K562 (cell line): ENCODE measurements at regions not wholly inside any gene's neighbourhood (a gene's known extent, or its start where the extent isn't known, plus 50 kb on each side); places are given as distances from the start of the nearest gene placed in this dataset.

ENCODE experiments used
- ATAC-seq: fragments of 200-7000 bp; cut with Tn5 transposase; 3 replicates; pipeline ENCODE4 v1.9.1; 2020; ENCODE audit warnings: moderate library complexity
- BruUV-seq: library from RNA; stranded (reverse); fragments of 400-500 nt; replicated peaks from 2 replicates; lab custom pipeline; 2021; lab: Mats Ljungman, UMichigan
- CTCF ChIA-PET: fragments of 300-600 bp; formaldehyde crosslinking; extraction: SDS; loops from one replicate; lab custom pipeline; 2021; ENCODE audit warnings: low intra/inter-chr PET ratio; lab: Yijun Ruan, JAX
- POLR2A ChIA-PET: fragments of 300-600, 350-650 bp; sonication (Branson Sonifier 250); formaldehyde crosslinking; extraction: SDS; loops from one replicate; lab custom pipeline; 2021; ENCODE audit warnings: antibody characterized with exemption, inconsistent platforms; lab: Yijun Ruan, JAX
- DNase-seq, 4 experiments: peaks; one replicate each; pipeline versions ENCODE4 v3.0.0 to v3.0.0-alpha.2; 2011 to 2018; ENCODE audit warnings: low spot score in 3 of 4, mixed read lengths in 3 of 4; ENCODE audit errors: extremely low read depth in 1 of 4
- FAIRE-seq: peaks from 2 replicates; lab custom pipeline; 2011; peaks lifted over from hg19 to GRCh38; lab: Jason Lieb, UNC
- H2AFZ ChIP-seq: 2 replicates; pipeline ENCODE4 v1.6.0; 2011; ENCODE audit warnings: low read depth, low read length, control low read depth, inconsistent platforms
- H3K27ac ChIP-seq: fragments of 200-600 bp; 3 replicates; pipeline ENCODE4 v1.8.0; 2011; ENCODE audit warnings: low read depth, mild to moderate bottlenecking, control low read depth, inconsistent platforms, low read length, moderate library complexity, mixed read lengths; ENCODE audit errors: extremely low read depth
- H3K27me3 ChIP-seq, 2 experiments: fragments of 300-600 bp in 1 of 2; 2 replicates in 1 of 2; 3 replicates in 1 of 2; pipeline versions ENCODE4 v1.6.0 to v1.8.0; 2011; ENCODE audit warnings: inconsistent platforms in 2 of 2, low read length in 2 of 2, mild to moderate bottlenecking in 1 of 2, mixed read lengths in 1 of 2, moderate library complexity in 1 of 2; ENCODE audit not compliant: control insufficient read depth in 2 of 2, insufficient read depth in 2 of 2
- H3K36me3 ChIP-seq: fragments of 300-600 bp; 3 replicates; pipeline ENCODE4 v1.8.0; 2011; ENCODE audit warnings: mild to moderate bottlenecking, low read length, inconsistent platforms; ENCODE audit not compliant: control insufficient read depth, insufficient read depth
- H3K4me1 ChIP-seq, 2 experiments: fragments of 200-600 bp in 1 of 2; replicated peaks in 1 of 2; 2 replicates in 1 of 2; 3 replicates in 1 of 2; pipeline versions ENCODE4 v1.5.1 to v1.8.0; 2011; ENCODE audit warnings: inconsistent platforms in 2 of 2, low read length in 2 of 2, mild to moderate bottlenecking in 1 of 2, mixed read lengths in 1 of 2, moderate library complexity in 1 of 2; ENCODE audit not compliant: control insufficient read depth in 2 of 2, insufficient read depth in 2 of 2
- H3K4me2 ChIP-seq: 2 replicates; pipeline ENCODE4 v1.6.1; 2011; ENCODE audit warnings: low read length, control low read depth, inconsistent platforms, mixed read lengths; ENCODE audit not compliant: insufficient read depth
- H3K4me3 ChIP-seq: fragments of 200-600 bp; sonication (generic), shearing (Covaris generic); 2 replicates; pipeline ENCODE4 v1.5.1; 2016; ENCODE audit warnings: control low read depth, inconsistent platforms
- H3K79me2 ChIP-seq: fragments of 200-600 bp; 3 replicates; pipeline ENCODE4 v1.8.0; 2011; ENCODE audit warnings: low read length, inconsistent platforms; ENCODE audit not compliant: control insufficient read depth, insufficient read depth
- H3K9ac ChIP-seq, 2 experiments: 2 replicates each; pipeline versions ENCODE4 v1.6.0 to v1.6.1; 2011; ENCODE audit warnings: low read depth in 2 of 2, low read length in 2 of 2, control low read depth in 1 of 2, inconsistent platforms in 1 of 2, mild to moderate bottlenecking in 1 of 2, mixed read lengths in 1 of 2; ENCODE audit not compliant: insufficient read depth in 1 of 2
- H3K9me1 ChIP-seq: one replicate; pipeline ENCODE4 v1.6.0; 2011; ENCODE audit warnings: inconsistent platforms, mild to moderate bottlenecking, low read length, moderate library complexity; ENCODE audit not compliant: control insufficient read depth, insufficient read depth
- H3K9me3 ChIP-seq: replicated peaks from 2 replicates; pipeline ENCODE4 v1.5.1; 2011; ENCODE audit warnings: low read depth, low read length, inconsistent platforms; ENCODE audit not compliant: control insufficient read depth, insufficient read depth
- H4K20me1 ChIP-seq: replicated peaks from 2 replicates; pipeline ENCODE4 v1.6.1; 2011; ENCODE audit warnings: low read length, inconsistent platforms, mixed read lengths; ENCODE audit not compliant: control insufficient read depth, insufficient read depth
- DACH1 ChIP-seq: fragments of 450-650 bp; IDR thresholded peaks from 2 replicates; pipeline ENCODE4 v1.6.1; 2018; ENCODE audit not compliant: partially characterized antibody
- GABPA ChIP-seq: fragments of 200-800 bp; sonication (Bioruptor generic); conservative IDR thresholded peaks from 2 replicates; pipeline ENCODE4 v1.6.1; 2016; ENCODE audit warnings: low read depth, missing genetic modification characterization, missing compliant biosample characterization
- LARP7 ChIP-seq: fragments of 450-650 bp; IDR thresholded peaks from 2 replicates; pipeline ENCODE4 v1.6.1; 2016
- RBBP5 ChIP-seq: fragments of 200-600 bp; sonication (generic); IDR thresholded peaks from 2 replicates; pipeline ENCODE4 v1.6.1; 2012; ENCODE audit warnings: borderline replicate concordance, mild to moderate bottlenecking, low read length, control low read depth, inconsistent platforms; ENCODE audit not compliant: insufficient read depth, poor library complexity, severe bottlenecking
- RBM17 ChIP-seq: fragments of 200-400 bp; formaldehyde crosslinking; IDR thresholded peaks from 2 replicates; pipeline ENCODE4 v1.6.1; 2017; ENCODE audit warnings: low read depth, mild to moderate bottlenecking, low read length, borderline replicate concordance
- ZNF592 ChIP-seq: fragments of 450-650 bp; IDR thresholded peaks from 2 replicates; pipeline ENCODE4 v1.6.1; 2017; ENCODE audit warnings: antibody characterized with exemption, mild to moderate bottlenecking
- WGBS: fragments of 100-300 bp; shearing (Covaris generic); methylation state at CpG from one replicate; pipeline ENCODE4 v1.1.6; 2016; ENCODE audit warnings: low coverage, mixed read lengths; ENCODE audit not compliant: insufficient coverage; ENCODE audit errors: missing lambda C conversion rate; 5-methylcytosine and 5-hydroxymethylcytosine counted together
- in situ Hi-C: fragments of 300-500 bp; cut with MboI; formaldehyde crosslinking; loops from 4 replicates; pipeline ENCODE4 v1.15.0; 2018; ENCODE audit warnings: inconsistent platforms, mixed read lengths
- intact Hi-C: fragments of 100-400 bp; cut with micrococcal nuclease; formaldehyde crosslinking; loops from 2 replicates; pipeline ENCODE4 v1.14.2; 2022
- TF ChIP-seq, protein P1 (sequence below): sonication (generic); formaldehyde crosslinking; IDR thresholded peaks from 2 replicates; pipeline ENCODE4 v1.8.0; 2023; ENCODE audit warnings: mild to moderate bottlenecking, missing genetic modification reagents

GRCh38 chr13:54706336-54706735, 1677.7 kb downstream of the OLFM4 start:
- POLR2A ChIA-PET = no interaction called here
- no peak overlapping the region for H3K4me3 ChIP-seq
- TF ChIP-seq RBBP5 = no peak
- no peak for TF ChIP-seq DACH1
- no peak for TF ChIP-seq RBM17
- TF ChIP-seq, protein P1, sequence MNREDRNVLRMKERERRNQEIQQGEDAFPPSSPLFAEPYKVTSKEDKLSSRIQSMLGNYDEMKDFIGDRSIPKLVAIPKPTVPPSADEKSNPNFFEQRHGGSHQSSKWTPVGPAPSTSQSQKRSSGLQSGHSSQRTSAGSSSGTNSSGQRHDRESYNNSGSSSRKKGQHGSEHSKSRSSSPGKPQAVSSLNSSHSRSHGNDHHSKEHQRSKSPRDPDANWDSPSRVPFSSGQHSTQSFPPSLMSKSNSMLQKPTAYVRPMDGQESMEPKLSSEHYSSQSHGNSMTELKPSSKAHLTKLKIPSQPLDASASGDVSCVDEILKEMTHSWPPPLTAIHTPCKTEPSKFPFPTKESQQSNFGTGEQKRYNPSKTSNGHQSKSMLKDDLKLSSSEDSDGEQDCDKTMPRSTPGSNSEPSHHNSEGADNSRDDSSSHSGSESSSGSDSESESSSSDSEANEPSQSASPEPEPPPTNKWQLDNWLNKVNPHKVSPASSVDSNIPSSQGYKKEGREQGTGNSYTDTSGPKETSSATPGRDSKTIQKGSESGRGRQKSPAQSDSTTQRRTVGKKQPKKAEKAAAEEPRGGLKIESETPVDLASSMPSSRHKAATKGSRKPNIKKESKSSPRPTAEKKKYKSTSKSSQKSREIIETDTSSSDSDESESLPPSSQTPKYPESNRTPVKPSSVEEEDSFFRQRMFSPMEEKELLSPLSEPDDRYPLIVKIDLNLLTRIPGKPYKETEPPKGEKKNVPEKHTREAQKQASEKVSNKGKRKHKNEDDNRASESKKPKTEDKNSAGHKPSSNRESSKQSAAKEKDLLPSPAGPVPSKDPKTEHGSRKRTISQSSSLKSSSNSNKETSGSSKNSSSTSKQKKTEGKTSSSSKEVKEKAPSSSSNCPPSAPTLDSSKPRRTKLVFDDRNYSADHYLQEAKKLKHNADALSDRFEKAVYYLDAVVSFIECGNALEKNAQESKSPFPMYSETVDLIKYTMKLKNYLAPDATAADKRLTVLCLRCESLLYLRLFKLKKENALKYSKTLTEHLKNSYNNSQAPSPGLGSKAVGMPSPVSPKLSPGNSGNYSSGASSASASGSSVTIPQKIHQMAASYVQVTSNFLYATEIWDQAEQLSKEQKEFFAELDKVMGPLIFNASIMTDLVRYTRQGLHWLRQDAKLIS (CRISPR knock-in tag) = no peak
- no peak for TF ChIP-seq GABPA
- no peak for TF ChIP-seq ZNF592
- no peak for TF ChIP-seq LARP7

More at GRCh38 chr13:54706336-54706735, 1677.7 kb downstream of the OLFM4 start:
- in situ Hi-C loops = no loop called here
- no peaks in the 10 kb centered on the region for H3K79me2 ChIP-seq
- CTCF ChIA-PET = no interaction called here
- BruUV-seq = no TSS peak
- intact Hi-C loops = no loop called here
- H3K9ac ChIP-seq = no peak overlapping the region
- H3K36me3 ChIP-seq = no peaks in the 10 kb centered on the region
- no peaks in the 10 kb centered on the region for H3K27me3 ChIP-seq
- H3K27ac ChIP-seq = no peak overlapping the region
- H3K4me1 ChIP-seq = no peaks in the 10 kb centered on the region
- FAIRE-seq (no peak), ATAC-seq (no peak), DNase-seq (no peak)
- 0% methylated on average over 3 of the region's 3 CpGs for WGBS
- H3K4me2 ChIP-seq = no peak overlapping the region
- no peaks in the 10 kb centered on the region for H3K9me1 ChIP-seq
- H3K9me3 ChIP-seq = no peaks in the 10 kb centered on the region
- no peaks in the 10 kb centered on the region for H4K20me1 ChIP-seq
- no peak overlapping the region for H2AFZ ChIP-seq
